HG02852 (cell line): ENCODE measurements at regions not wholly inside any gene's neighbourhood (a gene's known extent, or its start where the extent isn't known, plus 50 kb on each side); places are given as distances from the start of the nearest gene placed in this dataset.
"Not testable (repeated sequence)": the region's sequence is repeated elsewhere in the genome, so short reads cannot be mapped to it uniquely, and the experiment has no call there.

Source experiments
- ATAC-seq: cut with Tn5 transposase; IDR thresholded peaks from one replicate; pipeline ENCODE4 v1.9.1; 2021; ENCODE audit warnings: mild to moderate bottlenecking, moderate library complexity; ENCODE audit not compliant: unreplicated experiment

DNA sequence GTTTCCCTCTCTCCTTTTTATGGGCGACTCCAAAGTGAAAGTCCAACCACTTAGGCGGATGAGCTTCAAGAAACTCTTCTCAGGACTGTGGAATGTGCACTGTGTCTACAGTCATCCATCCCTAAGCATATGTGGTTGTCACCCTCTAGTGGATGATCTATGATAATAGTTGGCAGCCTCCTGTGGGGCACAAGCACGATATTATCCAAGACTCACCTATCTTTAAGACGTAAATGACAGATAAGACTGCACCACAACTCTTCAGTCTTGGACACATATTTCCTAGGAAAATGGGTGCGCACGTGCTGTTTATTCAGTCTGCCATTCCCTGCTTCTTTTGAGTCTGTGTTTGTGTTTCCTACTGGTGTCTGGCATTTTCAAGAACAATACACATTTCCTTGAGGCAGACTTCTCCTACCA, 145.5 kb upstream of the CTAGE1 start:
- peak; percentile 79 for ATAC-seq

DNA sequence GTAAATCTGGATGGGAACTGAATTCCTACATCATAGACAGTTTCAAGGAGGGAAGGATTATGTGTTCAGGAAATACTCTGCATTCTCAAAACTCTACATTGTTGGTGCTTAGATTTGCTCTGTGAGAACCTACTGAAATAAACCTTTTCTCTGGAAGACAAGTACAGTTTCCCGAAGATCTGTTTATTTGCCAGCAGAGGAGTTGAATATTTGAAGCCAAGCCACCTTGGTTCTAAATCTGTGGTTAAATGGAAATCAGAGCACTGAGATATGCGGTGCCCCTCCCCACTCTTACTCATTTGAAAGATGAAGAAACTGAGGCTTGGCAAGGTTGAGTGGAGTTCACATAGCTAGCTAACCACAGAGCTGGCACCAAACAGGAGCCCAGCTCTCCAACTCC, 146.3 kb upstream of the CTAGE1 start:
- no peak for ATAC-seq

DNA sequence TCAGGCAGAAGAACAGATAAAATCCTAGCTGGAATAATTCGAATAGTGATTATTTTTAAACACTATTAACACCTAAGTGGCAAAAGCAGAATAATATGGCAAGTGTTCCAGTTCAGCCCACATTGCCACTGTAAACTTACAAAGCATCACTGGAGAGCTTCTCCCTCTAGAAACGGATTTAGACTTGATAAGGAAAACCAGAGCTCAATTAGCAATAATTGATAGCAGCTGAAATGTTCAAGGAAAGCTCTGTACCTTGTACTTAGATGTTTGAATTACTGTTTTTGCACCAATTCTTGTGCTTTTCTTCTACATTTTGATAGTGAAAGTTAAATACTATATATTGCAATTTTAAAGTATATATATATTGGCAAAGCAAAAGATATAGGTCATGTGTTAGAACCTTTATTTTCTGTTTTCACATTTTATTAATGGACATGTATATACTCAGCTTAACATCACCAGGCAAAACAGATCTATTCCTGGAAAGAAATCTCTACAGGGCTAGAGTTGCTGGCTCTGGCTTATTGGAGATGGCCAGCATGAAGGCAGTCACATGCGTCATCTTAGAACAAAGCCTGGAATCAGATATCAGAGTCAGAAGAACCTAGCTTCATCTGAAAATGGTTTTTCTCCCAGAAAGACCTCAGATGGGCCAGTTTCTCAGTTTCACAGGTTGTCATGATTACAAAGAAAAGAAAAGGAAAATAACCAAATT, 149.1 kb upstream of the CTAGE1 start:
- ATAC-seq = no peak

DNA sequence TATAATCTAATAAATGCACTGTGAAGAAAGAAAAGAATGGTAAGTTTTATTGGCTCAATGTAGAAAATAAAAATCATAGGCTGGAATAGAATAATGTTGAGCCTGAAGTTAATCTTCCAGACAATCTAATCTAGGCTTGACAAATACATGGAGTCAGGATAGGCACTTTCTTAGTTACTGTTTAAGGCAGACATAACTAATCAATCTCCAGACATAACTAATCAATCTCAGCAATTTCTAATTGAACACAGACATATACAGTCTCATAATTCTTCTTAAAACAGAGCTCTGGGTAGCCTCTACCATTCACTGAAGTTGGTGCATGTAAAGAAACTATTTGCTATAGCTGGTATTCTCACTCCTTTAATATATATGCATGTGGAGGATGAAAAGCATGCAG, 150.1 kb upstream of the CTAGE1 start:
- no peak for ATAC-seq

- ATAC-seq = no peak
Measured at GRCh38 chr18:22570492-22570891, 152.8 kb upstream of the CTAGE1 start.

- no peak for ATAC-seq
Measured at GRCh38 chr18:22572341-22572740, 154.6 kb upstream of the CTAGE1 start.

- ATAC-seq = no peak
Measured at GRCh38 chr18:22579271-22579670, 161.6 kb upstream of the CTAGE1 start.

DNA sequence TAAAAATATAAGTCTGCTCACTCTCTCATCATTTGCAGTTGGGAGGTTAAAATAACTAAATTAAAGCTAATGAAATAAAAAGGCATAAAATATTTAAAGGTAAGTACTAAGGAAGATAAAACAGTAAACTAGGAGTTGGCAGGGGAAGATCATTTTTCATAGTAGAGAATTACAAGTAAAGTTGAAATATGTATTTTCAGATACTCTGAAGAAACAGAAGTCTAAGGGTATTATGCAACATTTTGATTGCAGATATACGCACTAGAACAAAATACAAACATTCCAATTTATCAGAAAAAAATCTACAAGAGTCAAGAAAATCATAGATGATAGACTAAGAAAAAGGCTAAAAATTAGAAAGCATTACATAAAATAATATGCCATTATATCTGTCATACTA, 167.6 kb upstream of the CTAGE1 start:
- ATAC-seq = no peak

DNA sequence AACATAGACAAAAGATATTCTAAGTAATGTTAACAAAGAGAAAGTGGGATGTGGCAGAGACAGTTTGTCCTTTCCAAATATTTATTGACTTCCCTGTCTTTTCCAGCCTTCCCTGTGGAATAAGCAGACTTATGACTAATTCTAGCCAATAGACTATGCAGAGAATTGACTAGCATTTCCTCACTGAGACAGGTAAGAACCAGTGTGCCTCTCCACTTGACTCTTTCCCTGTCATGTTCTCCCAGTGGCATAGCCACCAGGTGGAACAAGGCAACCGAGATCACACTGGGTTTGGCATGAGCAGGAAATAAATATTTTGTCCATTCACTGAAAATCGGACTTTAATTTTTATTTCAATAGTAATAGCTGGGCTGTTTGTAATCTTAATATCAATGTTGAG, 168.1 kb upstream of the CTAGE1 start:
- no peak for ATAC-seq

GRCh38 chr18:22591222-22591621, 173.5 kb upstream of the CTAGE1 start:
- ATAC-seq = no peak

- no peak for ATAC-seq
Measured at GRCh38 chr18:22594155-22594690, 176.5 kb upstream of the CTAGE1 start.

- ATAC-seq = no peak
Measured at GRCh38 chr18:22601481-22601880, 183.8 kb upstream of the CTAGE1 start.

DNA sequence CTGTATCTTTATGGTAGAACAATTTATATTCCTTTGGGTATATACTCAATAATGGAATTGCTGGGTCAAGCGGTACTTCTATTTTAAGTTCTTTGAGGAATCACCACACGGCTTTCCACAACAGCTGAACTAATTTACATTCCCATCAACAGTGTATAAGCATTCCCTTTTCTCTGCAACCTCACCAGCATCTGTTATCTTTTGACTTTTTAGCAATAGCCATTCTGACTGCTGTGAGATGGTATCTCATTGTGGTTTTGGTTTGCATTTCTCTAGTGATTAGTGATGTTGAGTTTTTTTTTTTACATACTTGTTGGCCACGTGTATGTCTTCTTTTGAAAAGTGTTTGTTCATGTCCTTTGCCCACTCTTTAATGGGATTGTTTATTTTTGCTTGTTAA, 184.7 kb upstream of the CTAGE1 start:
- not testable (repeated sequence) for ATAC-seq

- ATAC-seq = no peak
Measured at GRCh38 chr18:22603902-22604301, 186.2 kb upstream of the CTAGE1 start.

DNA sequence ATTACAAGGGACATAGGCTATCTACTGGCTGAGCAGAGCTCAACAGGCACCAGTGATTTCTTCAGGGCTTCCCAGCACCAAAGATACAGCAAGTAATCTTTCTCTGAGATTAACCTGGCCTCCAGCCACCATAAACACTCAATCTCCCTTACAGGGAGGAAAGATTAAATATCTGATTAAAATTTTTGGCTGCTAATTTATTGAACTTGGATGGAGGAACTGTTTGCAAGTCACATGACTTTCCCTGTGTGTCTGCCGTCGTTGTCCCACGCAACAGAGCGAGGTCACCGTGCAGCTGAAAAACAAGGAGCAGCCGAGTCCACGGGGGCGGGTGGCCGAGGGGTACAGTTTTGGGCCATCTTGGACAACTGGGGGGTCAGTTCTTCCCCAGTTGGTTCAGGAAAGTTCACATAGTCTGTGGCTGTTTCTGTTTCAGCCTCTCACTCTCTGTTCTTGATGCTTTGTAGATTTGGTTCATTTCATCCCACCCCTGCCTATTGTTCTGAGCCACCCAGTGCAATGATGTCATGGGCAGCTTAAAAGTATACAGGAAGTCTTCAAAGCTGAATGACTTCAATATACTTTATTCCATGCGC, 186.8 kb upstream of the CTAGE1 start:
- ATAC-seq = no peak

DNA sequence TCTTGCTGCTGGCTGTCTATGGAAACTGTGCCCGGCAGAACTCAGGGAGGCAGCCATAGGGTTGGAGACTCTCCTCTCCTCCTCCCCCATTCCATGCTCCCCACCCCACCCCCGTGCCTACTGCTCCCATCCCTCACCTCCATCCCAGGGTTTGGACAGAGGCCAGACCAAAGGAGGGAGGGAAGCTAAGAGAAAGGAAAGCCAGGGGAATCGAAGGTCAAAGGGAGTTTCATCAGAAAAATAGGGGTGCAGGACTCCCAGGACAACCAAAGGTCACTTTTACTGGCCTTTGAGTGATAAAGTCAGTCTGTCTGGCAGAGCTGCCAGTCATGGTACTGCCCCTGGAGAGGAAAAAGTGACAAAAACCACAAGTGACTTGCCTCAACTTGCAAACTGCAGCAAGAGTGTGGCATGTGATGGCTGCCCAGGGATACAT, 187.3 kb upstream of the CTAGE1 start:
- no peak for ATAC-seq

- no peak for ATAC-seq
Measured at GRCh38 chr18:22605736-22606135, 188.0 kb upstream of the CTAGE1 start.

DNA sequence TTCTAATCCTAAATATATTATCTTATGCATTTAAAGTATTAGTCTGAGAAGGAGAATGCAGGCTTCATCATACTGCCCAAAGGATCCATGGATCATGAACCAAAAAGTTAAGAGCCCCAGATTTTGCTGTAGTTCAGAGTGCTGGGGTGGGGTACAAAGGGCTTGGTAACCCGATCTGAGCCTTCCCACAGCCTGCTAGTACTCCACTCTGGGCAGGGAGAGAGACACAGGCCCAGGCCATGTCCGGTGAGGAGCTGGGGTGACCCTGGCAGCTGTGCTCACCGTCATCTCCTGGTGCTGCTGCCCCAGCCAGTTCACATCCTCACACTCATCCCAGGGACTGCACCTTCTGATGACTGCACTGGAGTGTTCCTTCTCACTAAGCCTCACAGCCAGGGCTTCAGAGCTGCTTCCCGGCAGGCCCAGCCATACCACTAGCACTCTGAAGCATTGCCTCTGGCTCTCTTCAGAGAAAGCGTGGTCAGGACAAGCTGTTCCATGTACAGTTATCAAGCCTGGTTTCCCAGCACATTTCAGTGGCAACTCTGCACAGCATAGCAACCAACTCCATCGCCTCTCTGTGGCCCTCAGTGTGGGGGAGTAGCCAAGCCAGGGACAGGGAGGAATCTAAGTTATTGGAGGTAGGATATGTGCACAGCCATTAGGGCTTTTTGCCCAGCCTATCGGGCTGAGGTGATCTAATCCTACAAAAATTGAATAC, 189.0 kb upstream of the CTAGE1 start:
- no peak for ATAC-seq

DNA sequence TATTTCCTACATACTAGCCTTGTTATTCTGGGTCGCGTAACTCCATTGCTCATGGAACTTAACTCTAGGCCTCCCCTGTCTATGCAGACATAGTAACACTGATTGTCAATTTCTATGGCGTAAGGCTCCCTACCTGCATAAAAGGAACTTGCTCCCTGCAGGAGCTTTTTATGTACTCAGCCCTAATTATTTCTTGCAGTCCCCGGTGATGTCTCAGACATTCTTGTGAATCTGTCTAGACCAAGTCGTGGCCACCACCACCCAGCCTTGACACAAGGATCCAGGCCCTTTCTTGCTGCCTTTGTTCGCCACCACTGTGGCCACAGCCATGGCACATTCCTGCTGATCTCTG, 189.5 kb upstream of the CTAGE1 start:
- ATAC-seq = no peak

DNA sequence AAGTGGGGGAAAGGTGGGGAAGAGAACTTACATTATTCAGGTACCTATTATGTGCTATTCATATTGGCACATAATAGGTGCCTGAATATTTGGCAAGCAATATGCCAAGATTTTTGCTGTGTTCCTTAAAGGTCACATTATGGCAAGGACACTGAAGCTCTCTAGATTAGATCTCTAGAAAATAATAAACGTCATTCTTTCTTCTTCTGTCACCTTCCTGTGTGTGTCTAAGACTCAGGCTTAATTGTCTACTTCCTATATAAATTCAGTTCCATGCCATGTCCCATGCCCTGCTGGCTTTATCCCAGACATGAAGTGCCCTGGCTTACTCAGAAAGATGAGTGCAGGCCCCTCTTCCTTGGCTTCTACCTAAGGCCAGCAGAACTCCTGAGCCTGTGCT, 191.1 kb upstream of the CTAGE1 start:
- no peak for ATAC-seq

DNA sequence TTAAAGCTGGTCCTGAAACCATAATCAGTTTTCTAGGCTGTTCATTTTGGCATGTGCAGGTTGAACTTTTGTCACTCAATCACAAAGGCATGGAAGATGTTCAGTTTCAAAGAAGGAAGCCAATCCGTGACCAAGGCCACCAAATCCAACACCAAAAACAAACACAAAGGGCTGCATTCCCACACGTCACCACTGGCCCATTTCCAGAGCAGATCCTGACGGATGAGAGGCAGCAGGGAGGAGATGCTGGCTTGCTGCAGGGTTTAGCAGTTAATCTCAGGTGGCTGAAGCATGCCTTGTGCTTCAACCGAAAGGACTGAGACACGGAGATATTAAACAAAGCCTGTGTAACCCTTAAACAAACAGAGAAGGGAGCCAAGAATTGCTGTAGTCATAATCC, 191.9 kb upstream of the CTAGE1 start:
- ATAC-seq = no peak
